Thymus (tissue), 11 donors: ENCODE measurements at regions not wholly inside any gene's neighbourhood (a gene's known extent, or its start where the extent isn't known, plus 50 kb on each side); places are given as distances from the start of the nearest gene placed in this dataset.

ENCODE experiments used
- DNase-seq, 9 donors: peaks; one replicate each; pipeline ENCODE4 v3.0.0-alpha.2; 2013; ENCODE audit warnings: low spot score in 9 of 9, low read depth in 6 of 9, missing footprints in 1 of 9
- H3K27ac ChIP-seq, 2 donors: one replicate each; pipeline ENCODE4 v1.5.1; 2013; ENCODE audit warnings: control low read depth in 1 of 2, low read depth in 1 of 2, low read length in 1 of 2, mild to moderate bottlenecking in 1 of 2, moderate library complexity in 1 of 2
- H3K27me3 ChIP-seq, 2 donors: one replicate each; pipeline ENCODE4 v1.5.1; 2013; ENCODE audit warnings: low read length in 1 of 2; ENCODE audit not compliant: control insufficient read depth in 2 of 2, insufficient read depth in 1 of 2
- H3K36me3 ChIP-seq, 2 donors: one replicate each; pipeline ENCODE4 v1.5.1; 2013; ENCODE audit warnings: low read length in 1 of 2, mild to moderate bottlenecking in 1 of 2, moderate library complexity in 1 of 2; ENCODE audit not compliant: control insufficient read depth in 2 of 2, insufficient read depth in 2 of 2
- H3K4me1 ChIP-seq, 2 donors: one replicate each; pipeline ENCODE4 v1.5.1; 2013; ENCODE audit warnings: low read length in 2 of 2; ENCODE audit not compliant: control insufficient read depth in 2 of 2, insufficient read depth in 2 of 2
- H3K4me3 ChIP-seq, 2 donors: one replicate each; pipeline ENCODE4 v1.5.1; 2013; ENCODE audit warnings: low read length in 2 of 2, control low read depth in 1 of 2, mild to moderate bottlenecking in 1 of 2
- H3K9me3 ChIP-seq, 2 donors: one replicate each; pipeline ENCODE4 v1.5.1; 2013; ENCODE audit warnings: low read length in 1 of 2, mild to moderate bottlenecking in 1 of 2; ENCODE audit not compliant: control insufficient read depth in 2 of 2, insufficient read depth in 1 of 2
- WGBS: extraction: QIAGEN DNeasy Blood & Tissue Kit; methylation state at CpG from one replicate; pipeline ENCODE4 v1.1.7; 2013; 5-methylcytosine and 5-hydroxymethylcytosine counted together
- donor health status: healthy.

DNA sequence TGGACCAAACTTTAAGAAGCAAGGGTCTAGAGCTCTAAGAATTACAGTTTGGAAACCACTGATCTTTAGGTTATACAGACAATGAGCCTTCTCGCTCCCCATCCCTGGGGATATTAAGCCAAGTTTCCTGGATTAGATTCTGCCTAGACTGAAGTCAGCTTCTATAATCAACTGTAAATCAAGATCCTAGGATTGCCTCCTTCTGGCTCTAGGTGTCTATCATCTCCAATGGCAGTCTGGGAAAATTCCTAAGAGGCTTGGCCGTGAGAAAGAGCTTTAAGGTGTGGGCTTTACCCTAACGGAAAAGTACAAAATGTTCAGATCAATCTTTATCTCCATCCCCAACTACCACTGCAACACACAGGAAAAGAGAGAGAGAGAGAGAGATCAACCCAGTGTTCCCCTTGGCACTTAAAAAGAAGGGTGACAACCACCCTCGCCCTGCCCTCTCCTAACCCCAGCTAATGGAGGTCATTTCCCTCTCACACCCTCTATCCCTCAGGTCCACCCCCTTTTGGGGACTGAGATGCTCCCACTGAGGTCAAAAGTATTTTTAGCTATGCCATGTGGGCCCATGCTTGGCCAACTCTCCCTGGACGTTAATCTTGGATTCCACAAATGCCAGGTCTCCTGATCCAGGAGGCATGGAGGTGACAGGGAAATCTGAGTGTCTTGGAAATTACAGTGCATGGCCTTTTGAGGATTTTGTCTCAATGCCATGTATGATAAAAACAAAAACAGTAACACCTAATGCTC, 202.8 kb upstream of the BCL6 start:
- WGBS: 96% methylated on average over 5 of the region's 5 CpGs
- no peak overlapping the region for H3K27ac ChIP-seq

GRCh38 chr3:187949093-187949820, 204.0 kb upstream of the BCL6 start:
- no peak overlapping the region for H3K27ac ChIP-seq

More for the DNA sequence above, 202.8 kb upstream of the BCL6 start:
- DNase-seq: no peak
- Histone ChIP-seq H3K36me3 (no peaks in the 10 kb centered on the region), H3K4me3 (no peak overlapping the region), H3K9me3 (no peaks in the 10 kb centered on the region), H3K27me3 (no peaks in the 10 kb centered on the region), H3K4me1 (peaks cover 33 to 74% of the 10 kb centered on the region in 2 donors)

DNA sequence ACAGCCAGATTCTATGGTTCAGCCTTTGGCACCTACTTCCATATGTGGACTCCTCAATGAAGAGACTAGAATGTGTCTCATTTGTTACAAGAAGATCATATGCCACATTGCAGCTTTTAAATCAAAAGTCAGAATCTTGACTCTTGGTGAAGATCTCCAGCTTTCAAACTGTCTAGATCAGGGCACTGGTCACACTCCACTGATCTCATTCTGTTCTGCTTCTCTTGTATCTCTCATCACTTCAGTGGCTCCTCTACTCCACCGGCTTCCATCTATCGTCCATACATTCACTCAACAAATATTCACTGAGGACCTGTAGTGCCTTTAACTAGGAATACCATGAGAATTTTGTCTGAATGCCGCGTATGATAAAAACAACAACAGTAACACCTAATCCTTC, 203.3 kb upstream of the LPP start:
- DNase-seq: no peak
- Histone ChIP-seq H3K27me3 (no peaks in the 10 kb centered on the region), H3K27ac (no peak overlapping the region), H3K4me3 (no peak overlapping the region), H3K4me1 (peaks cover 31 to 72% of the 10 kb centered on the region in 2 donors), H3K36me3 (no peaks in the 10 kb centered on the region), H3K9me3 (no peaks in the 10 kb centered on the region)
- WGBS: 98% methylated on average over 4 of the region's 4 CpGs

More at GRCh38 chr3:187949093-187949820, 204.0 kb upstream of the BCL6 start:
- no peaks in the 10 kb centered on the region for H3K27me3 ChIP-seq
- WGBS: 98% methylated on average over 4 of the region's 4 CpGs
- no peaks in the 10 kb centered on the region for H3K9me3 ChIP-seq
- H3K36me3 ChIP-seq: no peaks in the 10 kb centered on the region
- H3K4me1 ChIP-seq: peaks cover 30 to 72% of the 10 kb centered on the region in 2 donors
- no peak for DNase-seq
- no peak overlapping the region for H3K4me3 ChIP-seq

- Histone ChIP-seq H3K27ac (no peak overlapping the region), H3K9me3 (no peaks in the 10 kb centered on the region), H3K36me3 (no peaks in the 10 kb centered on the region), H3K27me3 (no peaks in the 10 kb centered on the region), H3K4me1 (peaks cover 26 to 63% of the 10 kb centered on the region in 2 donors), H3K4me3 (no peak overlapping the region)
- 8% methylated on average over 1 of the region's 1 CpG for WGBS
- DNase-seq: no peak
These were observed 202.3 kb upstream of the LPP start for GRCh38 chr3:187951452-187952190.

GRCh38 chr3:187952849-187953248, 201.1 kb upstream of the LPP start:
- Histone ChIP-seq H3K9me3 (no peaks in the 10 kb centered on the region), H3K36me3 (no peaks in the 10 kb centered on the region), H3K4me3 (no peak overlapping the region), H3K27ac (no peak overlapping the region), H3K27me3 (no peaks in the 10 kb centered on the region), H3K4me1 (peaks cover 26 to 65% of the 10 kb centered on the region in 2 donors)
- no peak for DNase-seq
- WGBS: 90% methylated on average over 4 of the region's 4 CpGs

GRCh38 chr3:187954516-187954872, 199.5 kb upstream of the LPP start:
- Histone ChIP-seq H3K9me3 (no peaks in the 10 kb centered on the region), H3K4me1 (peaks cover 34 to 65% of the 10 kb centered on the region in 2 donors), H3K36me3 (no peaks in the 10 kb centered on the region), H3K4me3 (no peak overlapping the region), H3K27me3 (no peaks in the 10 kb centered on the region), H3K27ac (no peak overlapping the region)
- 96% methylated on average over 2 of the region's 2 CpGs for WGBS
- DNase-seq: no peak

DNA sequence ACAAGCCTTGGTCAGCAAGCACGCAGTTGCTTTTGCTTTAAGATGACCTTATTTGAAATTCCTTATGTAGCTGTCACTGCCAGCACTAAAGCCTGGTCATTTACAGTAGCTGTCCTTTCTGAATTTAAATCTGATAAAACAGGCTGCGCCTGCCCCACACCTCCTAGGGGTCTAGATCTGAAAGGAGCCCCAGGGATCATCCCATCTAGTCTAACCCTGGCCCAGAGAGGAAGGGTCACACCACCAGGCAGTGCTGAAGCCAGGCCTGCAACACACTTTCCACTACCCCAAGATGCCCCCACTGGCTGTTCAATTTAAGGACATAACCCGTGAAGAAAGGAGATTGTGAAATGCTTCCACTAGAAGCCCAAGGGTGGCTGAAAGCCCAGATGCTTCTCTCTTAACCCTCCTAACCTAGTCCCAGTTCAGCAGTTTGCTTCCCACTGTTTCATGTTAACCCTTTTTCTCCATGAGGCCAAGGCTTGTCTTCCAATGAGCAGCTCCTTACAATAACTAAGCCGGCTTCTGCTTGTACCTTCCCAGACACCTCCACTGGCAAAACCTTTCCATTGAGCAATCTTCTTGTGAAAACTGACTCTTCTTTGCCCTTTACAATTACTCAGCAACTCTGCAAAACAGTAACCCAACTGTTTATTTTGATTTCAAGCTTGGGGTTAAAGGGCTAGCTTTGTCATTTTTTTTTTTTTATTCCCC, 198.9 kb upstream of the LPP start:
- peaks cover 34 to 62% of the 10 kb centered on the region in 2 donors for H3K4me1 ChIP-seq
- H3K27me3 ChIP-seq: no peaks in the 10 kb centered on the region
- no peak overlapping the region for H3K27ac ChIP-seq
- DNase-seq: no peak
- no peak overlapping the region for H3K4me3 ChIP-seq
- 89% methylated on average over 4 of the region's 4 CpGs for WGBS
- no peaks in the 10 kb centered on the region for H3K9me3 ChIP-seq
- H3K36me3 ChIP-seq: no peaks in the 10 kb centered on the region

GRCh38 chr3:187955587-187955952, 198.4 kb upstream of the LPP start:
- H3K4me3 ChIP-seq: no peak overlapping the region
- no peaks in the 10 kb centered on the region for H3K9me3 ChIP-seq
- no peak for DNase-seq
- no peaks in the 10 kb centered on the region for H3K36me3 ChIP-seq
- H3K27ac ChIP-seq: no peak overlapping the region
- H3K4me1 ChIP-seq: peaks cover 34 to 58% of the 10 kb centered on the region in 2 donors
- H3K27me3 ChIP-seq: no peaks in the 10 kb centered on the region
